Retinal pigment epithelial cell (primary cell): ENCODE measurements at regions not wholly inside any gene's neighbourhood (a gene's known extent, or its start where the extent isn't known, plus 50 kb on each side); places are given as distances from the start of the nearest gene placed in this dataset.

ENCODE experiments used
- DNase-seq: peaks from one replicate; pipeline ENCODE4 v3.0.0-alpha.2; 2010; ENCODE audit warnings: low read depth
- H3K4me3 ChIP-seq: 2 replicates; pipeline ENCODE4 v1.5.1; 2011; ENCODE audit warnings: mild to moderate bottlenecking, low read length, control low read depth, moderate library complexity
- TF ChIP-seq, protein P1 (sequence below): conservative IDR thresholded peaks from 2 replicates; pipeline ENCODE4 v1.5.1; 2011; ENCODE audit warnings: low read depth, low read length, control low read depth, inconsistent platforms

DNA sequence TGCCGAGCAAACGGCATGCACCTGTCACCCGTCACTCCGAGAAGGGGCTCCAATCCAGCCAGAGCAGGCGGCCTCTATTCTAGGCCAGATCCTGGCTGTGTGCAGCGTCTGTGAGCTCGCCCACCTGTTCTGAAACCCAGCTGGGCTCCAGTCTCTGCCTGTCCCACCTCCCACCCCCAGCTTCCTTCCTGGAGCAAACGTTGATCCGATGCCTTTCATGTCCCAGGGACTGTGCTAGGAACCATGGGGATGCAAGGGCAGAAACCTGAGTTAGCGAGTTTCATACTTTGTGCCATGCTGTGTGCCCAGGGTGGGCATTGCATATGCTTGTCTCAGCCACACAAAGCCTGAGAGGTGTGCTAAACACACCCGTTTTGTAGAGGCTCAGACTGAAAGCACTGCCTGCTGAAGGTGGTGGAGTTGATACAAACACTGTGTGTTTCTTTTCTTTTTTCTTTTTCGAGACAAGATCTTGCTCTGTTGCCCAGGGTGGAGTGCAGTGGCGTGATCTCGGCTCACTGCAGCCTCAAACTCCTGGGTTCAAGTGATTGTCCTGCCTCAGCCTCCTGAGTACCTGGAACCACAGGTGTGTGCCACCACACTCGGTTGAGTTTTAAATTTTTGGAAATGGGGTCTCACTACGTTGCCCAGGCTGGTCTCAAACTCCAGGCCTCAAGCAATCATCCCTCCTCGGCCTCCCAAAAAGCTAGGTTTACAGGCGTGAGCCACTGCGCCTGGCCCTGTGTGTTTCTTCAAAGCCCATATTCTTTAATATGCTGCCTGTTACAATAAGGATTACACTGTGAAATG, 84.1 kb upstream of the MED13L start:
- TF ChIP-seq, protein P1, sequence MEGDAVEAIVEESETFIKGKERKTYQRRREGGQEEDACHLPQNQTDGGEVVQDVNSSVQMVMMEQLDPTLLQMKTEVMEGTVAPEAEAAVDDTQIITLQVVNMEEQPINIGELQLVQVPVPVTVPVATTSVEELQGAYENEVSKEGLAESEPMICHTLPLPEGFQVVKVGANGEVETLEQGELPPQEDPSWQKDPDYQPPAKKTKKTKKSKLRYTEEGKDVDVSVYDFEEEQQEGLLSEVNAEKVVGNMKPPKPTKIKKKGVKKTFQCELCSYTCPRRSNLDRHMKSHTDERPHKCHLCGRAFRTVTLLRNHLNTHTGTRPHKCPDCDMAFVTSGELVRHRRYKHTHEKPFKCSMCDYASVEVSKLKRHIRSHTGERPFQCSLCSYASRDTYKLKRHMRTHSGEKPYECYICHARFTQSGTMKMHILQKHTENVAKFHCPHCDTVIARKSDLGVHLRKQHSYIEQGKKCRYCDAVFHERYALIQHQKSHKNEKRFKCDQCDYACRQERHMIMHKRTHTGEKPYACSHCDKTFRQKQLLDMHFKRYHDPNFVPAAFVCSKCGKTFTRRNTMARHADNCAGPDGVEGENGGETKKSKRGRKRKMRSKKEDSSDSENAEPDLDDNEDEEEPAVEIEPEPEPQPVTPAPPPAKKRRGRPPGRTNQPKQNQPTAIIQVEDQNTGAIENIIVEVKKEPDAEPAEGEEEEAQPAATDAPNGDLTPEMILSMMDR, result no peak
- H3K4me3 ChIP-seq, result no peak overlapping the region
- DNase-seq, result no peak

DNA sequence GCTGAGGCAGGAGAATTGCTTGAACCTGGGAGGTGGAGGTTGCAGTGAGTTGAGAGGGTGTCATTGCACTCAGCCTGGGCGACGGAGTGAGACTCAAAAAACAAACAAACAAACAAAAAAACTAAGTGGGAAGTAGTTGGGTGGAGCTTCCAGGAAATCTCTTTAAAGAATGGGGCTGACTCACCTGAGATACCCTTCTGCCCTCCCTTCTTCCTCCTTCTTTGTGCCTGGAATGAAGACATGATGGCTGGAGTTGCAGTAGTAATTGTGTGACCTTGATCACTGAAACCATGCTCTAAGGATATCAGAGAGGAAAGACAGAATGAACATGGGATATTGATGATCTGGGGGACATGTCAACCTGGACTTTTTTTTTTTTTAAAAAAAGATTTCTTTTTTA, 87.6 kb upstream of the MED13L start:
- no peak for DNase-seq

DNA sequence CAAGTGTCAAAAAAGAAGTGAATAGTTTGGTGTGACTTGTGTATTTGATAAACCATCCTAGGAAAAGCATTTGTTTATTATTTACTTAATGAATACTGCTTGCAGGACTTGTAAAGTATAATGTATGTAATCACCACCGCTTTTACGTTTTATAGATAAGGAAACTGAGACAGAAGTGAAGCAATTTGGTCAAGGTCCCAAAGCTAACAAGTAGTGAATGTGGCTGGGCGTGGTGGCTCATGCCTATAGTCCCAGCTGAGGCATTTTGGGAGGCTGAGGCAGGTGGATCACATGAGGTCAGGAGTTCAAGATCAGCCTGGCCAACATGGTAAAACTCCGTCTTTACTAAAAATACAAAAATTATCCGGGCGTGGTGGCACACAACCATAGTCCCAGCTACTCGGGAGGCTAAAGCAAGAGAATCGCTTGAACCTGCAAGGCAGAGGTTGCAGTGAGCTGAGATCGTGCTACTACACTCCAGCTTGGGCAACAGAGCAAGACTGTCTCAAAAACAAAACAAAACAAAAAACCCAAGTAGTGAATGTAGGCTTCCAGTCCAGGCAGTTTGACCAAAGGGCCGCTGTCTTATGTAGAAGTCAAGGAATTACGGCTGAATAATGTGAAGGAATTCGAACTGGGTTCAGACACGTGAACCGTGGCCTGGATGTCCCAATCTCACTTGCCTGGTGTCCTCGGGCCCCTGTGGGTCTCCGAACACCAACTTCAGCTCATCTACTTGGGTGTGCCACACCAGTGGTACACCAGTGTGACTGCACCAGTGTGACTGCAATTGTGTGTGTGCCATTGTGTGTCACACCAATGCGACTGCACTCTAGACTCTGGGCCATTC, 88.3 kb upstream of the MED13L start:
- no peak for DNase-seq
- TF ChIP-seq, protein P1, result no peak
- H3K4me3 ChIP-seq, result no peak overlapping the region

More for the DNA sequence above, 87.6 kb upstream of the MED13L start:
- H3K4me3 ChIP-seq, result no peak overlapping the region
- TF ChIP-seq, protein P1, result no peak

DNA sequence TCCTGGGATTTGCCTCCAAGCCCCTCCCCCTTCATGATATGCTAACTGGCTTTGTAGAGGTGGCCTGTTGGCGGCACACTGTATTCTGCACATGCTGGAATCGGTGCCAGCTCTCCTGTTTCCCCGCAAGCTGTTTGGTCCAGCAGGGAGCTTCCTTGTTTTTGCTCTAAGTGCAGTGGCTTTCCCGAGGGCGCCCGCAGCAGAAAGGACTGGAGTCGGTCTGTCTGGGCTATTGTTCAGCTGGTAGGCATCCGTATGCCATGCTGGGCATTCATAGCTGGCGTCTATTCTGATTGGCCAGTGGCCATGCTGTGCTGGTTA, 88.9 kb upstream of the MED13L start:
- DNase-seq, result no peak
- no peak overlapping the region for H3K4me3 ChIP-seq
- TF ChIP-seq, protein P1, result no peak

DNA sequence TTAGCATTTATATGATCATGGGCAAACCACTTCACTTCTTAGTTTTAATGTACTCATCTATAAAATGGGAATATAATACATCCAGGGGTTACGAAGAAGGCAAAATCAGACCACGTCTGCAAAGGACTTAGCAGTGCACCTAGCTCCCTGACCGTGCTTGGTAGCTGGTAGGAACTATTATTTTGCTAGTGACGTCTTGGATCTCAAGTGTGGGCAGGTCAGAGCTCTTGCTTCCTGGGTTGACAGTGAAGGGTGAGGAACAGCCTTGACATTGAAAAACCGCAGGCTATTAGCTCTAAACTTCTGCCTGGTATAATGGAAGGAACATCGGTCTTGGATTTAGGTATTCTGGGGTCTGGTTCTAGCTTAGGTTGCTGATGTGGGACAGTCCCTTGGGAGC, 89.3 kb upstream of the MED13L start:
- no peak for DNase-seq
- no peak overlapping the region for H3K4me3 ChIP-seq
- TF ChIP-seq, protein P1, result no peak

DNA sequence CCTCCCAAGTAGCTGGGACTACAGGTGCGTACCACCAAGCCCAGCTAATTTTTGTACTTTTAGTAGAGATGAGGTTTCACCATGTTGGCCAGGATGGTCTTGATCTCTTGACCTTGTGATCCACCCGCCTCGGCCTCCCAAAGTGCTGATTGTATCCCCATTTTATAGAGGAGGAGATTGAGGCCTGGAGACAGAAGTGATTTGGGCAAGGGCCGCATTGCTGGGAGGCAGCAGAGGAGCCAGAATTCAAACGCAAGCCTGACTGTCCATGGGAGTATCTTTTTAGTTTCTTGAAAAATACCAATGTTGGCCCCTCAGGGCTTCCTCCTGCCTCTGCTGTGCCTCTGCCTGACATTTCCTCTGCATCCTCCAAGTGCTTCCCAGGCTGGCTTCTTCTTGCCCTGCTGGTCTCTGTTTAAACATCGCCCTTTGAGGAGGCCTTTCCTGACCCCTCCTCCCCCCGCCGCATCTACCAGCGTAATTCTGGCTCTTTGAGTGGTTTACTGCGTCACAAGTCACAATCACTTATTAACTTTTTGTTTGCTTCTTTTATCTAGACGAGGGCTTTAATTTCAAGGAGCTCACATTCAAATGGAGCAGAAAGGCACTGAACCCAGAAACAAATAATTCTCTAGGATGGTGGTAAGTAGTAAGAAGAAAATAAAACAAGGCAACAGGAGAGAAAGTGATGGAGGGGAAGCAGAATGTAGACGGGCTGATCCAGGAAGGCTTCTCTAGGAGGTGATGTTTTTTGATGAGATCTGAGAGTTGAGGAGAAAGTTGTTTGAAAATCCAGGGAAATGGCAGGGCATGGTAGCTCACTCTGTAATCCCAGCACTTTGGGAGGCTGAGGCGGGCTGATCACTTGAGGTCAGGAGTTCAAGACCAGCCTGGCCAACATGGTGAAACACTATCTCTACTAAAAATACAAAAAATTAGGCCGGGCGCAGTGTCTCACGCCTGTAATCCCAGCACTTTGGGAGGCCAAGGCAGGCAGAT, 91.0 kb upstream of the MED13L start:
- no peak for DNase-seq
- TF ChIP-seq, protein P1, result no peak
- no peak overlapping the region for H3K4me3 ChIP-seq
